B cell (primary cell): ENCODE measurements at regions not wholly inside any gene's neighbourhood (a gene's known extent, or its start where the extent isn't known, plus 50 kb on each side); places are given as distances from the start of the nearest gene placed in this dataset.

Source experiments
- ATAC-seq: fragments of 200-7000 bp; cut with Tn5 transposase; one replicate; pipeline ENCODE4 v1.10.0; 2021; ENCODE audit warnings: low read depth, mild to moderate bottlenecking, moderate number of reproducible peaks, moderate library complexity
- CTCF ChIA-PET: fragments of 350-600 bp; sonication (Branson Sonifier 250); formaldehyde crosslinking; loops from one replicate; lab custom pipeline; 2021; ENCODE audit warnings: antibody characterized with exemption, inconsistent platforms; lab: Charles Lee
- POLR2A ChIA-PET: fragments of 350-600 bp; sonication (Branson Sonifier 250); formaldehyde crosslinking; loops from one replicate; lab custom pipeline; 2021; ENCODE audit warnings: antibody characterized with exemption; lab: Charles Lee
- DNase-seq: peaks from one replicate; pipeline ENCODE4 v3.0.0; 2013
- H2AFZ ChIP-seq: 2 replicates; pipeline ENCODE4 v1.6.1; 2012; ENCODE audit warnings: mild to moderate bottlenecking, low read depth, low read length; ENCODE audit not compliant: insufficient read depth, poor library complexity, severe bottlenecking
- H3K27ac ChIP-seq, 2 donors: 1 replicate in 1 of 2; 2 replicates in 1 of 2; pipeline ENCODE4 v1.5.1; 2012 to 2013; ENCODE audit warnings: low read length in 2 of 2, mild to moderate bottlenecking in 2 of 2, moderate library complexity in 1 of 2
- H3K27me3 ChIP-seq, 4 experiments: fragments of 200-600 bp in 1 of 4; sonication (generic) in 1 of 4; replicated peaks in 1 of 4; 1 replicate in 2 of 4; 2 replicates in 2 of 4; pipeline versions ENCODE4 v1.6.1 to v1.7.0; 2013 to 2016; ENCODE audit warnings: low read length in 3 of 4, mild to moderate bottlenecking in 2 of 4, mixed read lengths in 1 of 4, moderate library complexity in 1 of 4; ENCODE audit not compliant: insufficient read depth in 4 of 4, control insufficient read depth in 3 of 4; ENCODE audit errors: control extremely low read depth in 1 of 4
- H3K36me3 ChIP-seq, 2 experiments: replicated peaks in 1 of 2; 1 replicate in 1 of 2; 2 replicates in 1 of 2; pipeline versions ENCODE4 v1.6.1 to v1.7.1; 2013; ENCODE audit warnings: low read length in 1 of 2; ENCODE audit not compliant: insufficient read depth in 2 of 2, control insufficient read depth in 1 of 2; ENCODE audit errors: control extremely low read depth in 1 of 2, extremely low read depth in 1 of 2
- H3K4me1 ChIP-seq, 2 donors: fragments of 200-600 bp in 1 of 2; sonication (generic) in 1 of 2; 1 replicate in 1 of 2; 2 replicates in 1 of 2; pipeline versions ENCODE4 v1.5.1 to v1.6.1; 2013 to 2017; ENCODE audit warnings: low read length in 2 of 2; ENCODE audit not compliant: control insufficient read depth in 2 of 2, insufficient read depth in 2 of 2
- H3K4me2 ChIP-seq: replicated peaks from 2 replicates; pipeline ENCODE3; 2012; ENCODE audit warnings: mild to moderate bottlenecking, low read depth, low read length; ENCODE audit not compliant: poor library complexity, severe bottlenecking
- H3K4me3 ChIP-seq, 5 experiments: fragments of 200-600 bp in 1 of 5; sonication (generic) in 1 of 5; 1 replicate in 3 of 5; 2 replicates in 2 of 5; pipeline versions ENCODE4 v1.5.1 to v1.7.0; 2011 to 2016; ENCODE audit warnings: low read length in 4 of 5, mild to moderate bottlenecking in 4 of 5, low read depth in 2 of 5, control low read depth in 1 of 5, moderate library complexity in 1 of 5; ENCODE audit not compliant: insufficient read depth in 1 of 5; ENCODE audit errors: control extremely low read depth in 1 of 5, extremely low read depth in 1 of 5
- H3K79me2 ChIP-seq: fragments of 200-600 bp; sonication (generic); one replicate; pipeline ENCODE4 v1.6.0; 2016; ENCODE audit warnings: low read length; ENCODE audit not compliant: control insufficient read depth, insufficient read depth
- H3K9ac ChIP-seq: fragments of 200-600 bp; sonication (generic); 2 replicates; pipeline ENCODE4 v1.6.1; 2017; ENCODE audit warnings: mild to moderate bottlenecking, low read length, moderate library complexity
- H3K9me3 ChIP-seq, 3 donors: one replicate each; pipeline versions ENCODE4 v1.6.1 to v1.7.1; 2013; ENCODE audit warnings: low read length in 2 of 3; ENCODE audit not compliant: control insufficient read depth in 2 of 3, insufficient read depth in 1 of 3; ENCODE audit errors: control extremely low read depth in 1 of 3
- H4K20me1 ChIP-seq: 2 replicates; pipeline ENCODE4 v1.6.0; 2012; ENCODE audit warnings: mild to moderate bottlenecking, low read length; ENCODE audit not compliant: insufficient read depth, control insufficient read depth, poor library complexity, severe bottlenecking
- H3K27ac Mint-ChIP-seq: one replicate; pipeline ENCODE4 v1.8.0; 2021; ENCODE audit warnings: mixed read lengths
- H3K27me3 Mint-ChIP-seq: one replicate; pipeline ENCODE4 v1.8.0; 2021; ENCODE audit warnings: mixed read lengths
- H3K4me1 Mint-ChIP-seq: one replicate; pipeline ENCODE4 v1.8.0; 2021; ENCODE audit warnings: mixed read lengths
- H3K4me3 Mint-ChIP-seq: one replicate; pipeline ENCODE4 v1.8.0; 2021; ENCODE audit warnings: mixed read lengths
- H3K9me3 Mint-ChIP-seq: one replicate; pipeline ENCODE4 v1.8.0; 2022; ENCODE audit warnings: mixed read lengths; ENCODE audit not compliant: insufficient read depth
- CTCF ChIP-seq: fragments of 200-600 bp; IDR thresholded peaks from one replicate; pipeline ENCODE4 v1.8.0; 2022; ENCODE audit warnings: antibody characterized with exemption, mild to moderate bottlenecking
- EZH2 ChIP-seq: IDR thresholded peaks from 2 replicates; pipeline ENCODE4 v1.6.1; 2012; ENCODE audit warnings: borderline replicate concordance, low read depth, mild to moderate bottlenecking, moderate library complexity, low read length; ENCODE audit not compliant: insufficient read depth, poor library complexity, severe bottlenecking
- WGBS: methylation state at CpG from one replicate; pipeline ENCODE4 v1.1.5; 2013; ENCODE audit warnings: missing lambda C conversion rate; ENCODE audit not compliant: insufficient coverage; 5-methylcytosine and 5-hydroxymethylcytosine counted together
- intact Hi-C: fragments of 100-400 bp; cut with micrococcal nuclease; formaldehyde crosslinking; loops from one replicate; pipeline ENCODE4 v1.10.0; 2022

GRCh38 chr13:86892330-86892729, 778.8 kb upstream of the SLITRK5 start:
- intact Hi-C loops = no loop called here
- no peaks in the 10 kb centered on the region for H3K9me3 Mint-ChIP-seq
- no peak for DNase-seq
- H3K27me3 Mint-ChIP-seq = no peaks in the 10 kb centered on the region
- no CpG with 5 or more reads among the region's 3 CpGs for WGBS
- Histone ChIP-seq H3K9ac (no peak overlapping the region), H3K4me1 (no peaks in the 10 kb centered on the region), H2AFZ (no peak overlapping the region), H3K27me3 (no peaks in the 10 kb centered on the region), H3K36me3 (no peaks in the 10 kb centered on the region), H3K9me3 (peaks cover 0 to 2% (median 1%) of the 10 kb centered on the region in 3 donors), H4K20me1 (no peaks in the 10 kb centered on the region), H3K4me2 (no peak overlapping the region), H3K27ac (no peak overlapping the region), H3K4me3 (no peak overlapping the region), H3K79me2 (no peaks in the 10 kb centered on the region)
- no peak for TF ChIP-seq CTCF
- TF ChIP-seq EZH2 = no peak
- no peak for ATAC-seq
- H3K4me1 Mint-ChIP-seq = no peaks in the 10 kb centered on the region
- POLR2A ChIA-PET = no interaction called here
- CTCF ChIA-PET = no interaction called here
- H3K4me3 Mint-ChIP-seq = no peak overlapping the region
- no peak overlapping the region for H3K27ac Mint-ChIP-seq

- Histone ChIP-seq H4K20me1 (no peaks in the 10 kb centered on the region), H3K4me1 (no peaks in the 10 kb centered on the region), H3K4me2 (no peak overlapping the region), H3K36me3 (no peaks in the 10 kb centered on the region), H3K27me3 (no peaks in the 10 kb centered on the region), H3K27ac (no peak overlapping the region), H3K9ac (no peak overlapping the region), H2AFZ (no peak overlapping the region), H3K79me2 (no peaks in the 10 kb centered on the region), H3K9me3 (no peaks in the 10 kb centered on the region), H3K4me3 (no peak overlapping the region)
- no CpG with 5 or more reads among the region's 1 CpG for WGBS
- H3K27ac Mint-ChIP-seq = no peak overlapping the region
- H3K27me3 Mint-ChIP-seq = no peaks in the 10 kb centered on the region
- H3K9me3 Mint-ChIP-seq = no peaks in the 10 kb centered on the region
- CTCF ChIA-PET = no interaction called here
- intact Hi-C loops = no loop called here
- POLR2A ChIA-PET = no interaction called here
- TF ChIP-seq CTCF (no peak), EZH2 (no peak)
- ATAC-seq (no peak), DNase-seq (no peak)
- no peak overlapping the region for H3K4me3 Mint-ChIP-seq
- no peaks in the 10 kb centered on the region for H3K4me1 Mint-ChIP-seq
These were observed 770.3 kb upstream of the SLITRK5 start for GRCh38 chr13:86900906-86901305.
